ENCODE measurements at regions not wholly inside any gene's neighbourhood (a gene's known extent, or its start where the extent isn't known, plus 50 kb on each side); places are given as distances from the start of the nearest gene placed in this dataset.

GRCh38 chr11:19379465-19379864 lies 138.7 kb upstream of the E2F8 start:
- Histone ChIP-seq H3K27ac (ENCODE audit: insufficient read depth, low read length) (no peak overlapping the region), H3K27me3 (ENCODE audit: control insufficient read depth, insufficient read depth, low read length) (no peaks in the 10 kb centered on the region), H4K91ac (ENCODE audit: insufficient read depth, low read depth, low read length) (0 out of 2 replicates have a peak overlapping the region, but pooled peaks have one; percentile 23), H3K14ac (replicated peaks; ENCODE audit: low read depth, low read length) (no peak overlapping the region), H2BK20ac (ENCODE audit: low read depth, low read length) (no peak overlapping the region), H2BK120ac (ENCODE audit: low read depth, low read length) (no peak overlapping the region), H2BK15ac (ENCODE audit: low read depth, low read length) (peak overlapping the region; percentile 28; the same call in 1 of the 3 replicates), H3K23ac (ENCODE audit: low read depth, low read length) (no peak overlapping the region), H3K4ac (ENCODE audit: low read depth, low read length) (no peak overlapping the region), H2BK5ac (ENCODE audit: low read depth, low read length, poor library complexity, severe bottlenecking) (no peak overlapping the region), H3K4me1 (ENCODE audit: control insufficient read depth, insufficient read depth, low read length) (peaks cover 9% of the 10 kb centered on the region), H3K9me1 (ENCODE audit: insufficient read depth, low read length) (peaks cover 13% of the 10 kb centered on the region), H3K56ac (ENCODE audit: extremely low read depth, insufficient read depth, low read length) (no peak overlapping the region), H2AK5ac (ENCODE audit: low read depth, low read length) (no peak overlapping the region), H3K9ac (ENCODE audit: low read depth, low read length) (no peak overlapping the region), H3K4me3 (ENCODE audit: insufficient read depth, low read depth, low read length) (no peak overlapping the region), H4K20me1 (ENCODE audit: insufficient read depth, low read length) (no peaks in the 10 kb centered on the region), H3K9me3 (ENCODE audit: control insufficient read depth, insufficient read depth, low read length) (no peaks in the 10 kb centered on the region), H3K4me2 (ENCODE audit: low read depth, low read length) (no peak overlapping the region), H3K79me1 (ENCODE audit: low read depth in 1 of 2, low read length in 2 of 2) (no peaks in the 10 kb centered on the region), H2AFZ (replicated peaks; ENCODE audit: low read length, poor library complexity) (no peak overlapping the region), H3K18ac (ENCODE audit: low read depth, low read length) (no peak overlapping the region), H4K8ac (ENCODE audit: low read depth in 2 of 2, low read length in 2 of 2) (no peak overlapping the region; a peak in 2 of 4 replicates), H3K36me3 (ENCODE audit: control insufficient read depth, insufficient read depth, low read length) (no peaks in the 10 kb centered on the region), H2AK9ac (replicated peaks; ENCODE audit: low read depth, low read length, poor library complexity) (no peak overlapping the region), H4K5ac (ENCODE audit: low read depth, low read length) (no peak overlapping the region)
- POLR2A ChIA-PET (ENCODE audit: unreplicated experiment) = no interaction called here
- intact Hi-C loops (cut with micrococcal nuclease) (no loop called here), dilution Hi-C loops (cut with HindIII; ENCODE audit: low sequenced_read_pairs, unreplicated experiment) (no loop called here), in situ Hi-C loops (cut with MboI; ENCODE audit: low sequenced_read_pairs) (no loop called here)
- DNase-seq = peak; percentile 18
- WGBS, 2 experiments (ENCODE audit: extremely low coverage in 2 of 2, insufficient read length in 1 of 2) = 68% methylated on average over 4 of the region's 7 CpGs; no CpG with 5 or more reads in 1 of the 2 experiments
- BruUV-seq (replicated peaks) = no TSS peak
- CTCF ChIA-PET = no interaction called here
- no peak for TF ChIP-seq RCOR1 (IDR thresholded peaks at IDR 0.05; ENCODE audit: insufficient replicate concordance, low read length)
- no peak for TF ChIP-seq BHLHE40 (IDR thresholded peaks at IDR 0.05; ENCODE audit: low read depth, low read length)
- no peak for TF ChIP-seq MXI1 (IDR thresholded peaks at IDR 0.05; ENCODE audit: borderline replicate concordance, low read depth, low read length)
- no peak for TF ChIP-seq CHD1 (IDR thresholded peaks at IDR 0.05; ENCODE audit: low read depth, low read length)
- no peak for TF ChIP-seq POLR2A (IDR thresholded peaks at IDR 0.05; ENCODE audit: low read depth, low read length)
- no peak for TF ChIP-seq MAFK (IDR thresholded peaks at IDR 0.05; ENCODE audit: low read depth, low read length)
- TF ChIP-seq CTCF (conservative IDR thresholded peaks at IDR 0.05; ENCODE audit: low read depth, low read length) = no peak
- no peak for TF ChIP-seq CEBPB (IDR thresholded peaks at IDR 0.05; ENCODE audit: low read depth, low read length)
- no peak for TF ChIP-seq MAZ (IDR thresholded peaks at IDR 0.05; ENCODE audit: borderline replicate concordance, low read depth, low read length)
- TF ChIP-seq FOS (IDR thresholded peaks at IDR 0.05; ENCODE audit: low read depth, low read length) = no peak
- no peak for TF ChIP-seq RAD21 (IDR thresholded peaks at IDR 0.05; ENCODE audit: low read length)
- TF ChIP-seq SMC3 (IDR thresholded peaks at IDR 0.05; ENCODE audit: low read depth, low read length) = no peak
- no peak for TF ChIP-seq ELK1 (IDR thresholded peaks at IDR 0.05; ENCODE audit: borderline replicate concordance, low read depth, low read length)
- TF ChIP-seq NFE2L2 (IDR thresholded peaks at IDR 0.05; ENCODE audit: low read depth, low read length) = no peak
- TF ChIP-seq RFX5 (IDR thresholded peaks at IDR 0.05; ENCODE audit: low read depth, low read length) = no peak
- no peak for TF ChIP-seq USF2 (IDR thresholded peaks at IDR 0.05; ENCODE audit: low read depth, low read length)
- no peak for ATAC-seq (ENCODE audit: low read depth)
